Keratinocyte (primary cell): ENCODE measurements at regions not wholly inside any gene's neighbourhood (a gene's known extent, or its start where the extent isn't known, plus 50 kb on each side); places are given as distances from the start of the nearest gene placed in this dataset.

Source experiments
- DNase-seq: peaks from one replicate; pipeline ENCODE4 v3.0.0-alpha.2; 2011; ENCODE audit warnings: low read depth, missing footprints, low spot score
- FAIRE-seq: peaks from 2 replicates; lab custom pipeline; 2011; peaks lifted over from hg19 to GRCh38; lab: Jason Lieb, UNC
- H2AFZ ChIP-seq: 2 replicates; pipeline ENCODE4 v1.6.0; 2012; ENCODE audit warnings: low read length, control low read depth, inconsistent platforms; ENCODE audit not compliant: control insufficient read depth
- H3K27ac ChIP-seq: 2 replicates; pipeline ENCODE4 v1.5.1; 2011; ENCODE audit warnings: low read length; ENCODE audit not compliant: control insufficient read depth, insufficient read depth
- H3K27me3 ChIP-seq: 3 replicates; pipeline ENCODE4 v1.6.0; 2011; ENCODE audit warnings: low read length; ENCODE audit not compliant: control insufficient read depth, insufficient read depth; ENCODE audit errors: extremely low read depth
- H3K36me3 ChIP-seq, 2 experiments: 2 replicates in 1 of 2; 3 replicates in 1 of 2; pipeline ENCODE4 v1.5.1; 2011; ENCODE audit warnings: low read length in 2 of 2, mild to moderate bottlenecking in 1 of 2; ENCODE audit not compliant: control insufficient read depth in 2 of 2, insufficient read depth in 2 of 2; ENCODE audit errors: extremely low read depth in 1 of 2
- H3K4me1 ChIP-seq: 3 replicates; pipeline ENCODE4 v1.5.1; 2011; ENCODE audit warnings: low read length; ENCODE audit not compliant: control insufficient read depth, insufficient read depth; ENCODE audit errors: extremely low read depth
- H3K4me2 ChIP-seq: 3 replicates; pipeline ENCODE4 v1.6.0; 2011; ENCODE audit warnings: low read depth, low read length; ENCODE audit not compliant: control insufficient read depth, insufficient read depth; ENCODE audit errors: extremely low read depth
- H3K4me3 ChIP-seq, 3 experiments: fragments of 200-600 bp in 1 of 3; sonication (generic) in 1 of 3; 2 replicates in 2 of 3; 3 replicates in 1 of 3; pipeline ENCODE4 v1.5.1; 2011 to 2016; ENCODE audit warnings: low read length in 3 of 3, mild to moderate bottlenecking in 3 of 3, control low read depth in 2 of 3, inconsistent platforms in 1 of 3, low read depth in 1 of 3, mixed read lengths in 1 of 3, mixed run types in 1 of 3, moderate library complexity in 1 of 3; ENCODE audit not compliant: control insufficient read depth in 2 of 3, insufficient read depth in 2 of 3; ENCODE audit errors: extremely low read depth in 1 of 3
- H3K79me2 ChIP-seq: 2 replicates; pipeline ENCODE4 v1.6.0; 2012; ENCODE audit warnings: low read length; ENCODE audit not compliant: control insufficient read depth, insufficient read depth
- H3K9ac ChIP-seq: 3 replicates; pipeline ENCODE4 v1.6.0; 2011; ENCODE audit warnings: low read length; ENCODE audit not compliant: control insufficient read depth, insufficient read depth; ENCODE audit errors: extremely low read depth
- H3K9me1 ChIP-seq: 3 replicates; pipeline ENCODE4 v1.6.0; 2011; ENCODE audit warnings: low read length; ENCODE audit not compliant: control insufficient read depth, insufficient read depth; ENCODE audit errors: extremely low read depth
- H3K9me3 ChIP-seq: 2 replicates; pipeline ENCODE4 v1.5.1; 2012; ENCODE audit warnings: low read depth, low read length; ENCODE audit not compliant: control insufficient read depth
- H4K20me1 ChIP-seq: 3 replicates; pipeline ENCODE4 v1.6.0; 2011; ENCODE audit warnings: low read length; ENCODE audit not compliant: control insufficient read depth, insufficient read depth; ENCODE audit errors: extremely low read depth
- EZH2 ChIP-seq: IDR thresholded peaks from one replicate; pipeline ENCODE4 v1.6.1; 2012; ENCODE audit warnings: inconsistent platforms, mild to moderate bottlenecking, low read length, moderate library complexity
- dilution Hi-C: fragments of 300-500 bp; cut with MboI; formaldehyde crosslinking; loops from one replicate; pipeline ENCODE4 v1.7.0; 2020; ENCODE audit warnings: low sequenced_read_pairs; ENCODE audit not compliant: extremely low pct_ligation_motif_present
- TF ChIP-seq, protein P1 (sequence below), 3 experiments: IDR thresholded peaks in 1 of 3; conservative IDR thresholded peaks in 1 of 3; optimal IDR thresholded peaks in 1 of 3; 2 replicates in 2 of 3; 3 replicates in 1 of 3; pipeline versions ENCODE3 to v1.5.1; 2011; ENCODE audit warnings: low read length in 3 of 3, mild to moderate bottlenecking in 3 of 3, moderate library complexity in 2 of 3, control low read depth in 1 of 3, inconsistent platforms in 1 of 3; ENCODE audit not compliant: insufficient read depth in 2 of 3; ENCODE audit errors: extremely low read depth in 1 of 3

- FAIRE-seq (no peak), DNase-seq (no peak)
- no peaks in the 10 kb centered on the region for H3K4me1 ChIP-seq
- no peaks in the 10 kb centered on the region for H3K79me2 ChIP-seq
- H3K9me1 ChIP-seq, result no peaks in the 10 kb centered on the region
- no peaks in the 10 kb centered on the region for H3K36me3 ChIP-seq
- H3K27ac ChIP-seq, result no peak overlapping the region
- no peak overlapping the region for H3K9ac ChIP-seq
- dilution Hi-C loops, result no loop called here
- H2AFZ ChIP-seq, result no peak overlapping the region
- H3K27me3 ChIP-seq, result no peaks in the 10 kb centered on the region
- H3K4me2 ChIP-seq, result no peak overlapping the region
- TF ChIP-seq EZH2, result no peak
- TF ChIP-seq, protein P1, sequence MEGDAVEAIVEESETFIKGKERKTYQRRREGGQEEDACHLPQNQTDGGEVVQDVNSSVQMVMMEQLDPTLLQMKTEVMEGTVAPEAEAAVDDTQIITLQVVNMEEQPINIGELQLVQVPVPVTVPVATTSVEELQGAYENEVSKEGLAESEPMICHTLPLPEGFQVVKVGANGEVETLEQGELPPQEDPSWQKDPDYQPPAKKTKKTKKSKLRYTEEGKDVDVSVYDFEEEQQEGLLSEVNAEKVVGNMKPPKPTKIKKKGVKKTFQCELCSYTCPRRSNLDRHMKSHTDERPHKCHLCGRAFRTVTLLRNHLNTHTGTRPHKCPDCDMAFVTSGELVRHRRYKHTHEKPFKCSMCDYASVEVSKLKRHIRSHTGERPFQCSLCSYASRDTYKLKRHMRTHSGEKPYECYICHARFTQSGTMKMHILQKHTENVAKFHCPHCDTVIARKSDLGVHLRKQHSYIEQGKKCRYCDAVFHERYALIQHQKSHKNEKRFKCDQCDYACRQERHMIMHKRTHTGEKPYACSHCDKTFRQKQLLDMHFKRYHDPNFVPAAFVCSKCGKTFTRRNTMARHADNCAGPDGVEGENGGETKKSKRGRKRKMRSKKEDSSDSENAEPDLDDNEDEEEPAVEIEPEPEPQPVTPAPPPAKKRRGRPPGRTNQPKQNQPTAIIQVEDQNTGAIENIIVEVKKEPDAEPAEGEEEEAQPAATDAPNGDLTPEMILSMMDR (optimal IDR thresholded peaks at IDR 0.05 in 1 of 3, IDR thresholded peaks at IDR 0.05 in 1 of 3, conservative IDR thresholded peaks at IDR 0.05 in 1 of 3; ENCODE audit: extremely low read depth in 1 of 3, insufficient read depth in 2 of 3, low read length in 3 of 3), result no peak
- H3K4me3 ChIP-seq, result no peak overlapping the region
- H4K20me1 ChIP-seq, result no peaks in the 10 kb centered on the region
- no peaks in the 10 kb centered on the region for H3K9me3 ChIP-seq
Measured at GRCh38 chr6:79427721-79428120, 109.5 kb downstream of the LCA5 start.

GRCh38 chr6:79426625-79427278 lies 110.5 kb downstream of the LCA5 start:
- H4K20me1 ChIP-seq, result no peaks in the 10 kb centered on the region
- dilution Hi-C loops, result no loop called here
- no peak overlapping the region for H3K4me2 ChIP-seq
- H3K36me3 ChIP-seq, result no peaks in the 10 kb centered on the region
- TF ChIP-seq EZH2, result no peak
- TF ChIP-seq, protein P1 (optimal IDR thresholded peaks at IDR 0.05 in 1 of 3, IDR thresholded peaks at IDR 0.05 in 1 of 3, conservative IDR thresholded peaks at IDR 0.05 in 1 of 3; ENCODE audit: extremely low read depth in 1 of 3, insufficient read depth in 2 of 3, low read length in 3 of 3), result no peak
- FAIRE-seq (no peak), DNase-seq (no peak)
- no peaks in the 10 kb centered on the region for H3K4me1 ChIP-seq
- H3K27me3 ChIP-seq, result no peaks in the 10 kb centered on the region
- H3K79me2 ChIP-seq, result no peaks in the 10 kb centered on the region
- no peak overlapping the region for H2AFZ ChIP-seq
- no peak overlapping the region for H3K9ac ChIP-seq
- no peaks in the 10 kb centered on the region for H3K9me1 ChIP-seq
- H3K9me3 ChIP-seq, result no peaks in the 10 kb centered on the region
- H3K4me3 ChIP-seq, result no peak overlapping the region
- no peak overlapping the region for H3K27ac ChIP-seq
